Prostate gland (tissue), 2 donors: ENCODE measurements at regions not wholly inside any gene's neighbourhood (a gene's known extent, or its start where the extent isn't known, plus 50 kb on each side); places are given as distances from the start of the nearest gene placed in this dataset.

Experiments used
- CTCF ChIP-seq, 4 experiments: fragments of 200-600 bp in 2 of 4; fragments of 450-650 bp in 2 of 4; sonication (generic) in 2 of 4; IDR thresholded peaks; 1 replicate in 3 of 4; 2 replicates in 1 of 4; pipeline ENCODE4 v1.5.1; 2016 to 2019; ENCODE audit warnings: antibody characterized with exemption in 4 of 4, mild to moderate bottlenecking in 2 of 4, moderate library complexity in 2 of 4
- POLR2A ChIP-seq: fragments of 450-650 bp; IDR thresholded peaks from one replicate; pipeline ENCODE4 v1.6.1; 2016; ENCODE audit warnings: antibody characterized with exemption, mild to moderate bottlenecking

- TF ChIP-seq CTCF (IDR thresholded peaks at IDR 0.05) = no peak
- TF ChIP-seq POLR2A = no peak
Measured at GRCh38 chr9:26271495-26272122, 593.4 kb upstream of the TUSC1 start.
